HFF-Myc (cell line): ENCODE measurements at regions not wholly inside any gene's neighbourhood (a gene's known extent, or its start where the extent isn't known, plus 50 kb on each side); places are given as distances from the start of the nearest gene placed in this dataset.

Experiments
- DNase-seq: peaks from one replicate; pipeline ENCODE4 v3.0.0-alpha.2; 2011; ENCODE audit warnings: low read depth; ENCODE audit errors: extremely low read depth
- H3K4me3 ChIP-seq: replicated peaks from 2 replicates; pipeline ENCODE4 v1.5.1; 2011; ENCODE audit warnings: low read depth, mild to moderate bottlenecking, control low read depth, low read length
- CTCF ChIP-seq: IDR thresholded peaks from 2 replicates; pipeline ENCODE4 v1.5.1; 2012; ENCODE audit warnings: mild to moderate bottlenecking, low read depth, low read length, control low read depth; ENCODE audit errors: missing control alignments

GRCh38 chr2:176681584-176682115 is 412.4 kb downstream of the MTX2 start:
- H3K4me3 ChIP-seq = no peak overlapping the region
- no peak for TF ChIP-seq CTCF
- DNase-seq = no peak

- no peak overlapping the region for H3K4me3 ChIP-seq
- no peak for TF ChIP-seq CTCF
- DNase-seq = no peak
Measured at GRCh38 chr2:176682278-176682677, 413.0 kb downstream of the MTX2 start.

GRCh38 chr2:176683618-176684111 is 414.4 kb downstream of the MTX2 start:
- no peak for TF ChIP-seq CTCF
- DNase-seq = no peak
- no peak overlapping the region for H3K4me3 ChIP-seq

GRCh38 chr2:176685908-176686307 is 416.7 kb downstream of the MTX2 start:
- TF ChIP-seq CTCF = no peak
- no peak overlapping the region for H3K4me3 ChIP-seq
- DNase-seq = no peak

- no peak overlapping the region for H3K4me3 ChIP-seq
- no peak for DNase-seq
- no peak for TF ChIP-seq CTCF
Measured at GRCh38 chr2:176686328-176686727, 417.1 kb downstream of the MTX2 start.

- TF ChIP-seq CTCF = no peak
- no peak for DNase-seq
- H3K4me3 ChIP-seq = no peak overlapping the region
Measured at GRCh38 chr2:176687342-176687741, 418.1 kb downstream of the MTX2 start.

GRCh38 chr2:176687944-176688343 is 418.7 kb downstream of the MTX2 start:
- H3K4me3 ChIP-seq = no peak overlapping the region
- TF ChIP-seq CTCF = no peak
- no peak for DNase-seq
